ENCODE measurements at regions not wholly inside any gene's neighbourhood (a gene's known extent, or its start where the extent isn't known, plus 50 kb on each side); places are given as distances from the start of the nearest gene placed in this dataset.
"Not testable (repeated sequence)": the region's sequence is repeated elsewhere in the genome, so short reads cannot be mapped to it uniquely, and the experiment has no call there.

GRCh38 chrY:12212394-12212793, 488.6 kb upstream of the USP9Y start:
- DNase-seq (ENCODE audit: low read depth) = no peak

GRCh38 chrY:12215564-12216022, 485.4 kb upstream of the USP9Y start:
- DNase-seq (ENCODE audit: low read depth) = no peak

GRCh38 chrY:12230921-12231320, 470.1 kb upstream of the USP9Y start:
- no peak for DNase-seq (ENCODE audit: low read depth)

GRCh38 chrY:12236399-12236798, 464.6 kb upstream of the USP9Y start:
- DNase-seq (ENCODE audit: low read depth) = no peak

- DNase-seq (ENCODE audit: low read depth) = not testable (repeated sequence)
Observed at GRCh38 chrY:12240326-12240725, 460.7 kb upstream of the USP9Y start.

GRCh38 chrY:12244146-12244545, 456.9 kb upstream of the USP9Y start:
- DNase-seq (ENCODE audit: low read depth) = no peak

GRCh38 chrY:12253756-12254155, 447.3 kb upstream of the USP9Y start:
- DNase-seq (ENCODE audit: low read depth) = no peak

- DNase-seq (ENCODE audit: low read depth) = no peak
Observed at GRCh38 chrY:12271162-12271561, 429.9 kb upstream of the USP9Y start.

- no peak for DNase-seq (ENCODE audit: low read depth)
Observed at GRCh38 chrY:12285608-12286007, 415.4 kb upstream of the USP9Y start.

GRCh38 chrY:12288919-12289318, 412.1 kb upstream of the USP9Y start:
- DNase-seq (ENCODE audit: low read depth) = no peak

- DNase-seq (ENCODE audit: low read depth) = no peak
Observed at GRCh38 chrY:12289415-12289814, 411.6 kb upstream of the USP9Y start.

GRCh38 chrY:12292542-12292941, 408.5 kb upstream of the USP9Y start:
- no peak for DNase-seq (ENCODE audit: low read depth)

- no peak for DNase-seq (ENCODE audit: low read depth)
Observed at GRCh38 chrY:12296460-12296859, 404.6 kb upstream of the USP9Y start.

GRCh38 chrY:12299796-12300195, 401.2 kb upstream of the USP9Y start:
- not testable (repeated sequence) for DNase-seq (ENCODE audit: low read depth)

GRCh38 chrY:12303464-12303863, 397.6 kb upstream of the USP9Y start:
- DNase-seq (ENCODE audit: low read depth) = no peak

GRCh38 chrY:12305456-12305855, 395.6 kb upstream of the USP9Y start:
- DNase-seq (ENCODE audit: low read depth) = no peak

GRCh38 chrY:12309212-12309611, 391.8 kb upstream of the USP9Y start:
- no peak for DNase-seq (ENCODE audit: low read depth)

- no peak for DNase-seq (ENCODE audit: low read depth)
Observed at GRCh38 chrY:12310832-12311231, 390.2 kb upstream of the USP9Y start.

GRCh38 chrY:12327751-12328150, 373.3 kb upstream of the USP9Y start:
- no peak for DNase-seq (ENCODE audit: low read depth)

GRCh38 chrY:12331917-12332316, 369.1 kb upstream of the USP9Y start:
- not testable (repeated sequence) for DNase-seq (ENCODE audit: low read depth)

- no peak for DNase-seq (ENCODE audit: low read depth)
Observed at GRCh38 chrY:12343211-12343610, 357.8 kb upstream of the USP9Y start.

- DNase-seq (ENCODE audit: low read depth) = no peak
Observed at GRCh38 chrY:12348181-12348580, 352.9 kb upstream of the USP9Y start.

- DNase-seq (ENCODE audit: low read depth) = no peak
Observed at GRCh38 chrY:12357204-12357603, 343.8 kb upstream of the USP9Y start.

GRCh38 chrY:12357655-12358054, 343.4 kb upstream of the USP9Y start:
- DNase-seq (ENCODE audit: low read depth) = no peak

GRCh38 chrY:12358337-12358736, 342.7 kb upstream of the USP9Y start:
- no peak for DNase-seq (ENCODE audit: low read depth)

All from M059J (cell line).